Neural progenitor cell (in vitro differentiated cells): ENCODE measurements at regions not wholly inside any gene's neighbourhood (a gene's known extent, or its start where the extent isn't known, plus 50 kb on each side); places are given as distances from the start of the nearest gene placed in this dataset.
A peak's percentile ranks its signal among the peaks of the same experiment; 100 is the strongest.
"Not testable (repeated sequence)": the region's sequence is repeated elsewhere in the genome, so short reads cannot be mapped to it uniquely, and the experiment has no call there.

Experiments
- DNase-seq: peaks from one replicate; pipeline ENCODE4 v3.0.0-alpha.2; 2016; ENCODE audit warnings: low spot score
- H2AFZ ChIP-seq: fragments of 200-600 bp; sonication (generic); replicated peaks from 2 replicates; pipeline ENCODE4 v1.6.1; 2016; ENCODE audit warnings: antibody characterized with exemption
- H3F3A ChIP-seq: fragments of 200-600 bp; sonication (generic); 2 replicates; pipeline ENCODE4 v1.6.1; 2016; ENCODE audit warnings: antibody characterized with exemption, low read depth
- H3K27ac ChIP-seq: fragments of 200-600 bp; sonication (generic); 2 replicates; pipeline ENCODE4 v1.5.1; 2016; ENCODE audit warnings: mild to moderate bottlenecking
- H3K27me3 ChIP-seq: fragments of 200-600 bp; sonication (generic); 2 replicates; pipeline ENCODE4 v1.6.1; 2016; ENCODE audit warnings: mild to moderate bottlenecking, moderate library complexity
- H3K36me3 ChIP-seq: fragments of 200-600 bp; sonication (generic); 2 replicates; pipeline ENCODE4 v1.5.1; 2016
- H3K4me1 ChIP-seq: fragments of 200-600 bp; sonication (generic); 2 replicates; pipeline ENCODE4 v1.6.1; 2016; ENCODE audit warnings: mixed run types
- H3K4me2 ChIP-seq: fragments of 200-600 bp; sonication (generic); 2 replicates; pipeline ENCODE4 v1.6.1; 2016
- H3K4me3 ChIP-seq: fragments of 200-600 bp; sonication (generic); 2 replicates; pipeline ENCODE4 v1.5.1; 2016
- H3K79me2 ChIP-seq: fragments of 200-600 bp; sonication (generic); 2 replicates; pipeline ENCODE4 v1.6.1; 2016; ENCODE audit warnings: low read depth
- H3K9ac ChIP-seq: fragments of 200-600 bp; sonication (generic); 2 replicates; pipeline ENCODE4 v1.6.1; 2016
- H3K9me3 ChIP-seq: fragments of 200-600 bp; sonication (generic); 2 replicates; pipeline ENCODE4 v1.5.1; 2016; ENCODE audit warnings: low read depth
- H4K20me1 ChIP-seq: fragments of 200-600 bp; sonication (generic); 2 replicates; pipeline ENCODE4 v1.6.1; 2016; ENCODE audit warnings: low read depth
- H3K27ac Mint-ChIP-seq: 3 replicates; pipeline ENCODE4 v1.8.0; 2021; ENCODE audit warnings: mixed read lengths
- H3K27me3 Mint-ChIP-seq: 2 replicates; pipeline ENCODE4 v1.8.0; 2022; ENCODE audit warnings: low read depth, mild to moderate bottlenecking, inconsistent platforms, moderate library complexity, mixed read lengths; ENCODE audit not compliant: insufficient read depth
- H3K36me3 Mint-ChIP-seq: 3 replicates; pipeline ENCODE4 v1.8.0; 2021; ENCODE audit warnings: mixed read lengths
- H3K4me1 Mint-ChIP-seq: 3 replicates; pipeline ENCODE4 v1.8.0; 2021; ENCODE audit warnings: mixed read lengths
- H3K4me3 Mint-ChIP-seq: 3 replicates; pipeline ENCODE4 v1.8.0; 2021; ENCODE audit warnings: mild to moderate bottlenecking, moderate library complexity, mixed read lengths
- H3K9me3 Mint-ChIP-seq: 3 replicates; pipeline ENCODE4 v1.8.0; 2020; ENCODE audit warnings: mixed read lengths

DNA sequence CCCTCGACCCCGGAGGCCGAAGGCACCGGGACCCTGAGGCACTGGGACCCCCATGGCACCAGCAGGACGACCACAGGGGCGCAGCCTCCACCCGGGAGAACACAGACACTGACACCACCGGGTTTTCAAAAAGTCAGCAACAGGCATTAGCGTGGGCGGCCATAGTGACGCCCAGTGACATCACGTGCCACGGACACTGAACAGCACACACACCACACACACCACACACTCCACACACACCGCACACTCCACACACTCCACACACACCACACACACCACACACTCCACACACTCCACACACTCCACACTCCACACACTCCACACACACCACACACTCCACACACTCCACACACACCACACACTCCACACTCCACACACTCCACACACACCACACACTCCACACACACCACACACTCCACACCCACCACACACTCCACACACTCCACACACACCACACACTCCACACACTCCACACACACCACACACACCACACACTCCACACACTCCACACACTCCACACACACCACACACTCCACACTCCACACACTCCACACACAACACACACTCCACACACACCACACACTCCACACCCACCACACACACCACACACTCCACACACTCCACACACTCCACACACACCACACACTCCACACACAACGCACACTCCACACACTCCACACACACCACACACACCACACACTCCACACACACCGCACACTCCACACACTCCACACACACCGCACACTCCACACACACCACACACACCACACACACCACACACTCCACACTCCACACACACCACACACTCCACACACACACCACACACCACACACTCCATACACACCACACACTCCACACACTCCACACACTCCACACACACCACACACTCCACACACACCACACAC is 3955.9 kb upstream of the TPTE start:
- not testable (repeated sequence) for H3K36me3 ChIP-seq, H3K27me3 Mint-ChIP-seq, H3F3A ChIP-seq, H3K27ac ChIP-seq, H3K4me2 ChIP-seq, H3K9ac ChIP-seq, H3K27ac Mint-ChIP-seq, H3K4me3 Mint-ChIP-seq, H3K9me3 Mint-ChIP-seq, H4K20me1 ChIP-seq, H3K4me1 Mint-ChIP-seq, H3K9me3 ChIP-seq, H3K79me2 ChIP-seq, H2AFZ ChIP-seq, H3K4me1 ChIP-seq, H3K36me3 Mint-ChIP-seq, H3K27me3 ChIP-seq, H3K4me3 ChIP-seq
- peak; percentile 1 for DNase-seq

DNA sequence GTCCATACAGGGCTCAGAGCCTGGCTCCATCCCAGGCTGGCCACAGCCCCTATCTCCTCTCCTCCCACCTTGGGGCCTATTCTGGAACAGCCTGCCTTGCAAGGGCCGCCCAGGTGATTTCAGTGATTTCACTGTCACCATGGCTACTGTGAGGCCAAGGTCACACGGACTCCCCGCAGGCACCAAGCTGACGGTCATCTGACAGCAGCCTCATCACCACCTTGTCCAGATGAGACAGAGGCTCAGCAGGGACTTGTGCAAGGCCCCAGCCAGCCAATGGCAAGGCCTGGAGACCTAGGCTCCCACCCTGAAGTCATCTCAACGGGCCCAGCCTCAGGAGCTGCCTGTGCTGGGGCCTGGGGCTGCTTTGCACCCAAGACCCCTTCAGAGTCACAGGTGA is 3953.8 kb upstream of the TPTE start:
- not testable (repeated sequence) for H3K36me3 Mint-ChIP-seq, H3K4me3 ChIP-seq, H3K27ac Mint-ChIP-seq, H3K79me2 ChIP-seq, H2AFZ ChIP-seq, H3K9me3 Mint-ChIP-seq, H4K20me1 ChIP-seq, DNase-seq, H3K4me1 ChIP-seq, H3K27me3 ChIP-seq, H3K9me3 ChIP-seq, H3K9ac ChIP-seq, H3K36me3 ChIP-seq, H3K4me3 Mint-ChIP-seq, H3F3A ChIP-seq, H3K27ac ChIP-seq, H3K4me2 ChIP-seq, H3K4me1 Mint-ChIP-seq, H3K27me3 Mint-ChIP-seq

DNA sequence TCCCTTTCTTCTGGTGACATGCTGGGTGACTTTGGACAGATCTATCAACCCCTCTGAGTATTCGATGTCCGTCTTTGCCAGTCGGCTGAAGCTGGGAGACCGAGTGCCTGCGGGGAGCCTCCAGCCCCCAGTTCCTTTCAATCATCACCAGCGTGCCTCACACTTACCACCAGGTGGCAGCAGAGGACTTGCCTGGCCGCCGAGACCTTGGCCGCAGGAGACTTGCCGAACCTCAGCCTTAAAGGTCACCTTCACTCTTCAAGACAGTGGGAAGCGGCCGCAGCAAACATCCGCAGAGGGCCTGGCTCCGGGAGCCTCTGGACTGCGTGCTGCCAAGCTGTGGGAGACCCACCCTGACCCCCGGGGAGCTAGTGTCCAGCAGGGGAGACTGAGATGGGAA is 3952.2 kb upstream of the TPTE start:
- H3K9ac ChIP-seq, H3K9me3 ChIP-seq, H4K20me1 ChIP-seq, H3K4me3 ChIP-seq, H3K27me3 Mint-ChIP-seq, H3K79me2 ChIP-seq, H3K36me3 Mint-ChIP-seq, H3K4me1 Mint-ChIP-seq, H2AFZ ChIP-seq, H3K27ac Mint-ChIP-seq, H3K36me3 ChIP-seq, H3K4me1 ChIP-seq, DNase-seq, H3K9me3 Mint-ChIP-seq, H3F3A ChIP-seq, H3K4me2 ChIP-seq, H3K27me3 ChIP-seq, H3K27ac ChIP-seq, H3K4me3 Mint-ChIP-seq: not testable (repeated sequence)

DNA sequence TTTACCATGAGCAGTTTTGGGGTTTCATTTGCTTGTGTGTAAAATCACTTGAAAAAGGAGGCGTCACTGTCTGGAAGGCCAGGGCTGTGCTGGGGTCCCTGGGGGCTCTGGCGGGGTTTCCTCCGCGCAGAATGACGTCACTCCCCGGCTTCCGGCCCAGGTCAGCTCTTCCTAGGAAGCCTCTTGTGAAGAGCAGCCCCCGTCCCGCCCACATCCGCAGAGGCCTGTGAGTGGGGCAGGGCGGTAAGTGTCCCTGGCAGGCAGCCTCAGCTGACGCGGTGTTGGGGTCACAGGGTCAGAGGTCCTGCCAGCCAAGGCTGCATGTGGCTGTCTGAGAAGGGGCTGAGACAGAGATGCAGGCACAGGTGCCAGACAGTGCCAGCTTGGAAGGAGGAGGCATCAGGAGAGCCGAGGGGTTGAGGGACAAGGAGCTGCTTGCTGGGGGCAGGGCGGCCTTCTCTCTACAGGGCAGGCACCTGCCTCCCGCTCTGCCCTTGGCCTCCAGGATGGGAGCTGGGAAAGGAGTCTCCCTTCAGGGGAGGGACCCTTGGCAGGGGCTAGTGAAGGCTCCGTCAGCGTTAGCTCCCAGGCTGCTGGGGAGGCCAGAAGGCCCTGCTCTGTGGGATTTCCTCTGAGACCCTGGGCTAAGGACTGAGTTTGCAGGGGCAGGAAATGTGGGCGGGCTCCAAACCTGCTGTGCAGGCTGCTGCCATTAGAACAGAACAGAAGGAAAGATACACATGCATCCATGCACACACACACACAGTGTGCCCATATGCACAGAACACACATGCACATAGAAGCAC is 3951.6 kb upstream of the TPTE start:
- not testable (repeated sequence) for H3K4me2 ChIP-seq, H3K36me3 ChIP-seq, H3F3A ChIP-seq, H3K4me3 ChIP-seq, H3K27me3 Mint-ChIP-seq, H2AFZ ChIP-seq, DNase-seq, H4K20me1 ChIP-seq, H3K4me1 ChIP-seq, H3K27me3 ChIP-seq, H3K9me3 ChIP-seq, H3K27ac Mint-ChIP-seq, H3K79me2 ChIP-seq, H3K27ac ChIP-seq, H3K4me3 Mint-ChIP-seq, H3K9me3 Mint-ChIP-seq, H3K9ac ChIP-seq, H3K4me1 Mint-ChIP-seq, H3K36me3 Mint-ChIP-seq

DNA sequence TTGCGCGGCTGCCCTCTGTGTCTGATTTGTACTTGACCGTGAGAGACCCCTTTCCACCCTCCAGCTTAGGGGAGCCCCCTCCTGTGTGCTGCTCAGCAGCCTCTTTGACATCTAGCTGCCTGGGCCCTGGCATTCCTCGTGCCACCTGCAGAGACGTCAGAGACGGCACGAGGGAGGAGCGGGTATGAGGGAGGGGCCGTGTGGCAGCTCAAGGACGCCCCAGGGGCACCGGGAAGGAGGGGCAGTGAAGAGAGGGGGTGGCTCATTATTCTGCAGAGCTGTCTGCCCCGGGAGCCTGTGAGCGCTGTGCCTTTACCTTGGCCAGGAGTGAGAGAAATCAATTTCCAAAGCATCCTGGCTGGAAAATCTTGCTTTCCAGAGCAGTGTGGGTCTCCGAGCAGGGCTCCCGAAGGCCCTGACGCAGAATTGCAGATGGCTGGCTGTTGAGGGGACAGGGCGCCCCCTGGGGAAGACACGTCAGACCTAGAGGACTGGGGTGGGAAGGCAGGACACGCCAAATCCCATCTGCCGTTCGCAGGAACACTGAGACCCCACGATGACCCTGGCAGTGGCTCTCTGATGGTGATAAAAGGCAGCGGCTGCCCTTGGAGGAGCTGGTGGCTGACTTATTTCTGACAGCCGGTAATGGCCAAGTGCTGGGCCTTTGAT is 3950.5 kb upstream of the TPTE start:
- H3K27me3 Mint-ChIP-seq, H3K27me3 ChIP-seq, H3F3A ChIP-seq, H3K79me2 ChIP-seq, H3K27ac ChIP-seq, H3K36me3 Mint-ChIP-seq, H2AFZ ChIP-seq, H4K20me1 ChIP-seq, H3K4me3 Mint-ChIP-seq, DNase-seq, H3K36me3 ChIP-seq, H3K4me3 ChIP-seq, H3K4me1 Mint-ChIP-seq, H3K27ac Mint-ChIP-seq, H3K4me1 ChIP-seq, H3K4me2 ChIP-seq, H3K9ac ChIP-seq, H3K9me3 ChIP-seq, H3K9me3 Mint-ChIP-seq: not testable (repeated sequence)

DNA sequence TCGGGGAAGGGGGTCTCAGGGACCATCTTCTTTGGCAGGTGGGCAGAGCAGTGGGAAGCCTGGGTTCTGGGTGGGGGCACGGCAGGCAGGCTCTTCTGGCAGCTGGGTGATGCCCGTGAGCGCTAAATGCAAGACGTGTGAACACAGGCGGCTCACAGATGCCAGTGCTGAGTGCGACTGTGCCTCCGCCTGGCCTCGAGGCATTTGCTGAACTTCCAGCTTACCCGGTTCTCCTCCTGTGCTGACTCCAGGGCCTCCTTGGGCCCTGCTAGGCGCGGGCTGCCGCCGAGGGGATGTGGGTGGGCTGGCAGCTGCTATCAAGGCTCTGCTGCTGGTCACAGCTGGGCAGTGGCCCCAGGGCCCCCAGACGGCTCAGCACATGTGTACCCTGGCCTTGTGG is 3947.8 kb upstream of the TPTE start:
- H3K4me1 ChIP-seq, H3K27ac Mint-ChIP-seq, H3K27me3 ChIP-seq, H3K27ac ChIP-seq, H3K4me2 ChIP-seq, H2AFZ ChIP-seq, DNase-seq, H3K36me3 ChIP-seq, H3K27me3 Mint-ChIP-seq, H4K20me1 ChIP-seq, H3K4me3 Mint-ChIP-seq, H3K79me2 ChIP-seq, H3K9me3 ChIP-seq, H3F3A ChIP-seq, H3K4me1 Mint-ChIP-seq, H3K4me3 ChIP-seq, H3K36me3 Mint-ChIP-seq, H3K9ac ChIP-seq, H3K9me3 Mint-ChIP-seq: not testable (repeated sequence)

DNA sequence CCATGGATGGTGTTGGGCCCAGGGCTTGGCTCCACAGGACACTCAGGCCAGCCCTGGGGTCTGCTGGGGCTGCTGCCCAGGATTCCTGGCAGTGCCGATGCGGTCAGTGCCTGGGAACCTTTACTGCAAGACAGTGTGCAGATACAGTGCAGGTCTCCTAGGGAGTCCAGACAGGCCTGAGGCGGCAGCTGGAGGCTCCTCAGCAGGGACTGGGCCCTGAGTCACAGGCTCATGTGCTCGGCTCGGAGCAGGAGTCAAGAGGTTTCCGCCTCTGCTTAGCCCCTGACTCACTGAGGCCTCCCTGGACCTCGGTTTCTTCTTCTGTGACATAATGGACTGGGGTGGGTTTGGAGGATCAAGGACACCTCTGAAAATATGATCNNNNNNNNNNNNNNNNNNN is 3941.6 kb upstream of the TPTE start:
- not testable (repeated sequence) for H3K4me1 ChIP-seq, H3K36me3 Mint-ChIP-seq, H4K20me1 ChIP-seq, H3K4me1 Mint-ChIP-seq, H2AFZ ChIP-seq, H3K9ac ChIP-seq, H3K9me3 Mint-ChIP-seq, H3K27me3 Mint-ChIP-seq, H3K27me3 ChIP-seq, H3K79me2 ChIP-seq, DNase-seq, H3F3A ChIP-seq, H3K36me3 ChIP-seq, H3K4me3 ChIP-seq, H3K27ac ChIP-seq, H3K4me2 ChIP-seq, H3K27ac Mint-ChIP-seq, H3K9me3 ChIP-seq, H3K4me3 Mint-ChIP-seq
